ENCODE measurements at regions not wholly inside any gene's neighbourhood (a gene's known extent, or its start where the extent isn't known, plus 50 kb on each side); places are given as distances from the start of the nearest gene placed in this dataset.

- 76% methylated on average over 4 of the region's 4 CpGs; no CpG with 5 or more reads in 1 of the 2 donors for WGBS, 2 donors (ENCODE audit: low coverage in 1 of 2)
- H3K27me3 ChIP-seq = no peaks in the 10 kb centered on the region
- intact Hi-C loops (cut with DNase I; ENCODE audit: low total_unique reads) = loop anchor here (5.0 kb wide), 1 partner anchor 1637 kb away; no protein-coding TSS in a partner anchor
- H3K4me1 ChIP-seq = peaks cover 9 to 37% (median 20%) of the 10 kb centered on the region in 4 donors
- no peaks in the 10 kb centered on the region for H3K36me3 ChIP-seq
- in situ Hi-C loops (cut with MboI; ENCODE audit: low pct_ligation_motif_present in 1 of 4, low pct_unique_long_range_greater_than_20kb in 1 of 4, low sequenced_read_pairs in 3 of 4) = no loop called here
- no peak overlapping the region for H3K4me3 ChIP-seq
- H3K27ac ChIP-seq = peak overlapping the region; percentile 64 to 72 (median 70)
- no peaks in the 10 kb centered on the region for H3K9me3 ChIP-seq
- no peak for DNase-seq
- TF ChIP-seq POLR2AphosphoS5 (IDR thresholded peaks at IDR 0.05) (no peak), POLR2A (IDR thresholded peaks at IDR 0.05) (no peak), EP300 (IDR thresholded peaks at IDR 0.05; ENCODE audit: low read depth) (no peak)
- TF ChIP-seq, protein P1, sequence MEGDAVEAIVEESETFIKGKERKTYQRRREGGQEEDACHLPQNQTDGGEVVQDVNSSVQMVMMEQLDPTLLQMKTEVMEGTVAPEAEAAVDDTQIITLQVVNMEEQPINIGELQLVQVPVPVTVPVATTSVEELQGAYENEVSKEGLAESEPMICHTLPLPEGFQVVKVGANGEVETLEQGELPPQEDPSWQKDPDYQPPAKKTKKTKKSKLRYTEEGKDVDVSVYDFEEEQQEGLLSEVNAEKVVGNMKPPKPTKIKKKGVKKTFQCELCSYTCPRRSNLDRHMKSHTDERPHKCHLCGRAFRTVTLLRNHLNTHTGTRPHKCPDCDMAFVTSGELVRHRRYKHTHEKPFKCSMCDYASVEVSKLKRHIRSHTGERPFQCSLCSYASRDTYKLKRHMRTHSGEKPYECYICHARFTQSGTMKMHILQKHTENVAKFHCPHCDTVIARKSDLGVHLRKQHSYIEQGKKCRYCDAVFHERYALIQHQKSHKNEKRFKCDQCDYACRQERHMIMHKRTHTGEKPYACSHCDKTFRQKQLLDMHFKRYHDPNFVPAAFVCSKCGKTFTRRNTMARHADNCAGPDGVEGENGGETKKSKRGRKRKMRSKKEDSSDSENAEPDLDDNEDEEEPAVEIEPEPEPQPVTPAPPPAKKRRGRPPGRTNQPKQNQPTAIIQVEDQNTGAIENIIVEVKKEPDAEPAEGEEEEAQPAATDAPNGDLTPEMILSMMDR (IDR thresholded peaks at IDR 0.05) = no peak
Measured at GRCh38 chr2:196234672-196235071, 63.3 kb upstream of the STK17B start.

DNA sequence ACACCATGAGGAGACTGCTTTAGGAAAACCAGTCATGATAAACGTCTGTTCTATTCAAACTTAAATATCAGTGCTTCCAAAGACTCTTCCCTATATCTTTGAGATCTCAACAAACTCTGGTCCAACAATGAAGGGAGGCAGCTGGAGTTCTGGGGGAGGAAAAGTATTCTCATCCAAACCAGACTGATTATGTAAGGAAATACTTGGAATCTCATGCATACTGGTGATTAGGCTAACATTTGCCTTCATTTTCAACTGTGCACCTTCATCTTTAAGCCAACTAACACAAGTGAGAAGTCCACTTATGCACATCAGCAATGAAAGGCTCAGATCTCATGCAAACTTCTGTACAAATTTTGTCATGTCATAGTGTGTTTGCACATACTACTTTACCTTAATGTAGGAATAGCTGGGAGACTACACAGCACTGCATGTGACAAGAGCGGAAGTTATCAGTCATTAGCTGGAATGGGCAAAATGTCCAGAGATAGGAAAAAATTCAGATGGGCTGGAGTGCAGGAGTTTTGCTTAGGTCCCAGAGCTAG is 67.5 kb upstream of the STK17B start:
- Histone ChIP-seq H3K36me3 (no peaks in the 10 kb centered on the region), H3K27me3 (no peaks in the 10 kb centered on the region), H3K4me1 (peaks cover 0 to 30% (median 3%) of the 10 kb centered on the region in 4 donors), H3K27ac (peak overlapping the region; percentile 61 to 84 (median 66)), H3K9me3 (no peaks in the 10 kb centered on the region), H3K4me3 (no peak overlapping the region)
- no peak for DNase-seq
- 80 to 100% methylated on average over 1 to 2 of the region's 2 CpGs for WGBS, 2 donors (ENCODE audit: low coverage in 1 of 2)
- intact Hi-C loops (cut with DNase I; ENCODE audit: low total_unique reads) (loop anchor here (5.0 kb wide), 1 partner anchor 1642 kb away; no protein-coding TSS in a partner anchor), in situ Hi-C loops (cut with MboI; ENCODE audit: low pct_ligation_motif_present in 1 of 4, low pct_unique_long_range_greater_than_20kb in 1 of 4, low sequenced_read_pairs in 3 of 4) (no loop called here)
- no peak for TF ChIP-seq POLR2A (IDR thresholded peaks at IDR 0.05)
- TF ChIP-seq EP300 (IDR thresholded peaks at IDR 0.05; ENCODE audit: low read depth) = no peak
- TF ChIP-seq, protein P1 (IDR thresholded peaks at IDR 0.05) = no peak
- TF ChIP-seq POLR2AphosphoS5 (IDR thresholded peaks at IDR 0.05) = no peak

DNA sequence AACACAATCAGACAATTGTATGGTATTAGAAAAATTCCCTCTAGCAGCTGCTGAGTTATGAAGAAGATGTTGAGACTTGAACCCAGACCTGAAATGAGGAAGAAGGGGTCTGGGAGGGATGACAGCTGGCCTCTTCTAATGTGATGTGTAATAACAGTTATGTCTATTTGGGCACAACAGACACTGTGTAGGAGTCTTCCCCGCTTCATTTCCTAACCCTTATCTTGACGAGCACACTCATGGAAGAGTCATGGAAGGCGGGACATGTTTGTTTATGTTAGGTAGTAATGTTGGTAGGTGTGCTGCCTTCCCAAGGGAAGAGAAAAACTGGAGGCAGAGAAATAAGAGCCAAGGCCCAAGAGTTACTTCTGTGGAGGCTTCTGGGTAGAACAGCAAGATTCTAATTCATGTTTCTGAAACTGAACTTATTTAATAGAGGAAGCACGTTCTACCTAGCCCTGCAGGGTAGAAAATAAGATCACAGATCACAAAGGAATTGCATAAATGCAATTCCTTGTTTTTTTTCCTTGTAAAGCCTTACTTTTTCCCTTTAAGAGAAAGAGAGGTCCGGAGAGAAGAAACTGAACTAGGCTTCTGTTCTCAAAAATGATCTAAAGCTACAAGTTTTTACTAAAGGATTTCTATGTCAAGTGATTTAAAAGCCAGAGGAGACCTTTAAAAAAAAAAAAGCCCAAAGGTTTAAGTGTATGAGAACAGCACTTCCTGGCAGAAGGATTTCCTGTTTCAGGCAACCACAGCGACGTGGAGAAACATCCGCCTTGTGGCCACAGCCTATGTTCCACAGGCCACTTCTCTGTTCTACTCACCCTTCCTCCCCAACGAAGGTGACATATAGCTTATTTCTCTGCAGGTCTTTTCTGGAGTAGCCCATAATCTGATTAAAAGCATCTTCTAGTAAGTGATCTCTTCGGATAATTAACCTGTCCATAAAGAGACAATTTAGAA is 68.5 kb upstream of the STK17B start:
- in situ Hi-C loops (cut with MboI; ENCODE audit: low pct_ligation_motif_present in 1 of 4, low pct_unique_long_range_greater_than_20kb in 1 of 4, low sequenced_read_pairs in 3 of 4) = no loop called here

More for the DNA sequence above, 68.5 kb upstream of the STK17B start:
- peak; percentile 79 for DNase-seq
- Histone ChIP-seq H3K27me3 (no peaks in the 10 kb centered on the region), H3K36me3 (no peaks in the 10 kb centered on the region), H3K9me3 (no peaks in the 10 kb centered on the region), H3K4me1 (peaks cover 0 to 22% (median 0%) of the 10 kb centered on the region in 4 donors), H3K4me3 (no peak overlapping the region), H3K27ac (peak overlapping the region; percentile 61 to 84 (median 66))
- 60 to 65% methylated on average over 8 to 10 of the region's 10 CpGs for WGBS, 2 donors (ENCODE audit: low coverage in 1 of 2)
- TF ChIP-seq POLR2AphosphoS5 (IDR thresholded peaks at IDR 0.05) = peak in 1 of 3 donors; percentile 58
- TF ChIP-seq, protein P1 (IDR thresholded peaks at IDR 0.05) = peak in 2 of 5 experiments; percentile 19 to 20
- no peak for TF ChIP-seq EP300 (IDR thresholded peaks at IDR 0.05; ENCODE audit: low read depth)
- intact Hi-C loops (cut with DNase I; ENCODE audit: low total_unique reads) = loop anchor here (5.0 kb wide), 1 partner anchor 1643 kb away; no protein-coding TSS in a partner anchor

Data from transverse colon (tissue), 4 donors.